ENCODE measurements at regions not wholly inside any gene's neighbourhood (a gene's known extent, or its start where the extent isn't known, plus 50 kb on each side); places are given as distances from the start of the nearest gene placed in this dataset.
A peak's percentile ranks its signal among the peaks of the same experiment; 100 is the strongest.

DNA sequence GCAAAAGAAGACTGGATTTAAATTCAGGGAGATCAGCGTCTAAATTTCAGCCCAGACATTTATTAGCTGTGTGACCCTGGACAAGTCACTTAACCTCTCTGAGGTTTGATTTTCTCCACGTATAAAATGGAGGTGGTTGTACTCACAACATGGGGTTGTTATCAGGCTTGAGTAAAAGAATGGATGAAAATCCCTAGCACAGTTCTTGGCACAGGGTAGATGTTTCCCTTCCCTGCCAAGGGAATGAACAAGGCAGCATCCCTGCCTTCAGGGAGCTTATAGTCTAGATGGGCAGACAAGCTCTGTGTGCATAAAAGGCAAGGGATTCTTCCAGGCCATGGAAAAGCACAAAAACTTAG is 50.2 kb upstream of the MRPS22 start:
- no CpG with 5 or more reads among the region's 2 CpGs for WGBS, 2 experiments (ENCODE audit: extremely low coverage in 2 of 2, insufficient read length in 1 of 2)
- peak overlapping the region; percentile 81 for H2BK20ac ChIP-seq (ENCODE audit: low read depth, low read length)
- no TSS peak for BruUV-seq (replicated peaks)

More for the DNA sequence above, 50.2 kb upstream of the MRPS22 start:
- Histone ChIP-seq H4K91ac (ENCODE audit: insufficient read depth, low read depth, low read length) (peak overlapping the region; percentile 73), H3K23ac (ENCODE audit: low read depth, low read length) (no peak overlapping the region; the same call in 1 of the 2 replicates), H2BK15ac (ENCODE audit: low read depth, low read length) (peak overlapping the region; percentile 85; the same call in 2 of the 3 replicates), H3K9me1 (ENCODE audit: insufficient read depth, low read length) (peaks cover 8% of the 10 kb centered on the region; the same call in 1 of the 2 replicates), H2AK9ac (replicated peaks; ENCODE audit: low read depth, low read length, poor library complexity) (no peak overlapping the region), H4K20me1 (ENCODE audit: insufficient read depth, low read length) (no peaks in the 10 kb centered on the region), H3K18ac (ENCODE audit: low read depth, low read length) (peak overlapping the region; percentile 81), H4K8ac (ENCODE audit: low read depth in 2 of 2, low read length in 2 of 2) (peak overlapping the region; percentile 59 to 78), H4K5ac (ENCODE audit: low read depth, low read length) (peak overlapping the region; percentile 92), H3K56ac (ENCODE audit: extremely low read depth, insufficient read depth, low read length) (no peak overlapping the region), H3K27ac (ENCODE audit: insufficient read depth, low read length) (peak overlapping the region; percentile 80; the same call in 1 of the 2 replicates), H3K4ac (ENCODE audit: low read depth, low read length) (peak overlapping the region; percentile 86), H2BK5ac (ENCODE audit: low read depth, low read length, poor library complexity, severe bottlenecking) (peak overlapping the region; percentile 59), H2AK5ac (ENCODE audit: low read depth, low read length) (peak overlapping the region; percentile 57), H3K79me1 (ENCODE audit: low read depth in 1 of 2, low read length in 2 of 2) (no peaks in the 10 kb centered on the region), H3K14ac (replicated peaks; ENCODE audit: low read depth, low read length) (peak overlapping the region; percentile 55; the same call in 1 of the 2 replicates), H3K9ac (ENCODE audit: low read depth, low read length) (no peak overlapping the region), H2AFZ (replicated peaks; ENCODE audit: low read length, poor library complexity) (no peak overlapping the region), H3K9me3 (ENCODE audit: control insufficient read depth, insufficient read depth, low read length) (peaks cover 2% of the 10 kb centered on the region; the same call in 1 of the 2 replicates), H3K36me3 (ENCODE audit: control insufficient read depth, insufficient read depth, low read length) (no peaks in the 10 kb centered on the region), H3K4me1 (ENCODE audit: control insufficient read depth, insufficient read depth, low read length) (peaks cover 24% of the 10 kb centered on the region), H3K27me3 (ENCODE audit: control insufficient read depth, insufficient read depth, low read length) (no peaks in the 10 kb centered on the region), H3K4me2 (ENCODE audit: low read depth, low read length) (no peak overlapping the region), H3K4me3 (ENCODE audit: insufficient read depth, low read depth, low read length) (no peak overlapping the region), H2BK120ac (ENCODE audit: low read depth, low read length) (peak overlapping the region; percentile 50)
- dilution Hi-C loops (cut with HindIII; ENCODE audit: low sequenced_read_pairs, unreplicated experiment) (no loop called here), in situ Hi-C loops (cut with MboI; ENCODE audit: low sequenced_read_pairs) (no loop called here), intact Hi-C loops (cut with micrococcal nuclease) (no loop called here)
- TF ChIP-seq CEBPB (IDR thresholded peaks at IDR 0.05; ENCODE audit: low read depth, low read length) (no peak), POLR2A (IDR thresholded peaks at IDR 0.05; ENCODE audit: low read depth, low read length) (no peak), RCOR1 (IDR thresholded peaks at IDR 0.05; ENCODE audit: insufficient replicate concordance, low read length) (no peak), FOS (IDR thresholded peaks at IDR 0.05; ENCODE audit: low read depth, low read length) (no peak), NFE2L2 (IDR thresholded peaks at IDR 0.05; ENCODE audit: low read depth, low read length) (no peak), BHLHE40 (IDR thresholded peaks at IDR 0.05; ENCODE audit: low read depth, low read length) (no peak), ELK1 (IDR thresholded peaks at IDR 0.05; ENCODE audit: borderline replicate concordance, low read depth, low read length) (no peak), RAD21 (IDR thresholded peaks at IDR 0.05; ENCODE audit: low read length) (no peak), SMC3 (IDR thresholded peaks at IDR 0.05; ENCODE audit: low read depth, low read length) (no peak), MAFK (IDR thresholded peaks at IDR 0.05; ENCODE audit: low read depth, low read length) (no peak), CTCF (conservative IDR thresholded peaks at IDR 0.05; ENCODE audit: low read depth, low read length) (no peak), RFX5 (IDR thresholded peaks at IDR 0.05; ENCODE audit: low read depth, low read length) (no peak), MXI1 (IDR thresholded peaks at IDR 0.05; ENCODE audit: borderline replicate concordance, low read depth, low read length) (no peak), CHD1 (IDR thresholded peaks at IDR 0.05; ENCODE audit: low read depth, low read length) (no peak), MAZ (IDR thresholded peaks at IDR 0.05; ENCODE audit: borderline replicate concordance, low read depth, low read length) (no peak), USF2 (IDR thresholded peaks at IDR 0.05; ENCODE audit: low read depth, low read length) (no peak)
- POLR2A ChIA-PET (ENCODE audit: unreplicated experiment): no interaction called here
- no peak for DNase-seq
- CTCF ChIA-PET: interaction anchor here (1.3 to 1.6 kb wide), 2 partner anchors 35 to 182 kb away, joined by 3 to 6 read pairs; no protein-coding TSS in a partner anchor
- no peak for ATAC-seq (ENCODE audit: low read depth)

All from IMR-90 (cell line).